ENCODE measurements at regions not wholly inside any gene's neighbourhood (a gene's known extent, or its start where the extent isn't known, plus 50 kb on each side); places are given as distances from the start of the nearest gene placed in this dataset.

- Histone ChIP-seq H3K36me3 (ENCODE audit: control insufficient read depth in 1 of 2, insufficient read depth in 2 of 2, low read length in 2 of 2) (no peaks in the 10 kb centered on the region), H3K9me2 (ENCODE audit: insufficient read depth) (no peaks in the 10 kb centered on the region), H3K27me3 (ENCODE audit: insufficient read depth, low read length) (no peaks in the 10 kb centered on the region), H3K4me1 (ENCODE audit: control insufficient read depth in 1 of 2, insufficient read depth in 2 of 2, low read length in 2 of 2) (no peaks in the 10 kb centered on the region), H3K4me2 (ENCODE audit: low read length) (no peak overlapping the region), H3K9me3 (ENCODE audit: control insufficient read depth in 1 of 2, insufficient read depth in 1 of 2, low read depth in 1 of 2, low read length in 2 of 2) (no peaks in the 10 kb centered on the region), H3K27ac (ENCODE audit: low read depth, low read length) (no peak overlapping the region), H3K9ac (ENCODE audit: low read length) (no peak overlapping the region), H4K20me1 (ENCODE audit: insufficient read depth) (no peaks in the 10 kb centered on the region), H3K4me3 (replicated peaks in 1 of 2; ENCODE audit: low read depth in 1 of 2, low read length in 2 of 2) (no peak overlapping the region), H2AFZ (ENCODE audit: low read depth, low read length, poor library complexity, severe bottlenecking) (no peak overlapping the region), H3K79me2 (ENCODE audit: insufficient read depth, low read length) (no peaks in the 10 kb centered on the region)
- ChIA-PET RAD21 (ENCODE audit: low non-redundant PET in 1 of 2, low total read pairs in 2 of 2, uncharacterized antibody in 2 of 2, unreplicated experiment in 2 of 2) (no interaction called here), CTCF (no interaction called here), POLR2A (no interaction called here)
- TF ChIP-seq FOSL1 (IDR thresholded peaks at IDR 0.05; ENCODE audit: low read depth) (no peak), CEBPB (IDR thresholded peaks at IDR 0.05; ENCODE audit: low read depth) (no peak), ZNF274 (IDR thresholded peaks at IDR 0.05; ENCODE audit: low read depth, low read length) (no peak), REST (IDR thresholded peaks at IDR 0.05; ENCODE audit: low read depth) (no peak), EZH2phosphoT487 (IDR thresholded peaks at IDR 0.05; ENCODE audit: borderline replicate concordance) (no peak), CBX3 (IDR thresholded peaks at IDR 0.05; ENCODE audit: low read depth) (no peak), EGR1 (IDR thresholded peaks at IDR 0.05; ENCODE audit: low read depth) (no peak), POLR2A (IDR thresholded peaks at IDR 0.05; ENCODE audit: borderline replicate concordance, extremely low read depth, insufficient read depth, insufficient read length) (no peak), YY1 (IDR thresholded peaks at IDR 0.05; ENCODE audit: extremely low read depth, insufficient replicate concordance, low read depth, low read length) (no peak), ELF1 (IDR thresholded peaks at IDR 0.05; ENCODE audit: borderline replicate concordance, low read depth) (no peak), ATF3 (IDR thresholded peaks at IDR 0.05) (no peak), SRF (IDR thresholded peaks at IDR 0.05; ENCODE audit: low read depth) (no peak), TCF7L2 (IDR thresholded peaks at IDR 0.05; ENCODE audit: borderline replicate concordance, extremely low read depth, insufficient read depth, insufficient read length) (no peak), EZH2 (IDR thresholded peaks at IDR 0.05) (no peak)
- intact Hi-C loops (cut with micrococcal nuclease) = no loop called here
- no peak for DNase-seq (ENCODE audit: low read depth, low spot score)
- ATAC-seq = no peak
- no TSS peak for BruUV-seq (replicated peaks)
Observed at GRCh38 chr14:34356264-34356654, 105.8 kb downstream of the SPTSSA start.

Measured in HCT116 (cell line).